BLaER1 (cell line): ENCODE measurements at regions not wholly inside any gene's neighbourhood (a gene's known extent, or its start where the extent isn't known, plus 50 kb on each side); places are given as distances from the start of the nearest gene placed in this dataset.

Experiments used
- H3K27ac ChIP-seq: shearing (Covaris generic); formaldehyde crosslinking; 2 replicates; pipeline ENCODE4 v1.8.1; 2022
- H3K27me3 ChIP-seq: shearing (Covaris generic); formaldehyde crosslinking; 2 replicates; pipeline ENCODE4 v1.8.1; 2022
- H3K36me3 ChIP-seq: shearing (Covaris generic); formaldehyde crosslinking; 2 replicates; pipeline ENCODE4 v1.8.1; 2022
- H3K4me1 ChIP-seq: shearing (Covaris generic); formaldehyde crosslinking; 2 replicates; pipeline ENCODE4 v1.8.1; 2022
- H3K4me2 ChIP-seq: shearing (Covaris generic); formaldehyde crosslinking; 2 replicates; pipeline ENCODE4 v1.8.1; 2022
- H3K4me3 ChIP-seq: shearing (Covaris generic); formaldehyde crosslinking; 2 replicates; pipeline ENCODE4 v1.8.1; 2022
- H3K9ac ChIP-seq: shearing (Covaris generic); formaldehyde crosslinking; 2 replicates; pipeline ENCODE4 v1.8.1; 2022
- H3K9me3 ChIP-seq: shearing (Covaris generic); formaldehyde crosslinking; 2 replicates; pipeline ENCODE4 v1.8.1; 2022
- H4K20me1 ChIP-seq: shearing (Covaris generic); formaldehyde crosslinking; 2 replicates; pipeline ENCODE4 v1.8.1; 2022
- Cebpa-rat ChIP-seq: shearing (Covaris generic); IDR thresholded peaks from 2 replicates; pipeline ENCODE4 v1.8.1; 2022

DNA sequence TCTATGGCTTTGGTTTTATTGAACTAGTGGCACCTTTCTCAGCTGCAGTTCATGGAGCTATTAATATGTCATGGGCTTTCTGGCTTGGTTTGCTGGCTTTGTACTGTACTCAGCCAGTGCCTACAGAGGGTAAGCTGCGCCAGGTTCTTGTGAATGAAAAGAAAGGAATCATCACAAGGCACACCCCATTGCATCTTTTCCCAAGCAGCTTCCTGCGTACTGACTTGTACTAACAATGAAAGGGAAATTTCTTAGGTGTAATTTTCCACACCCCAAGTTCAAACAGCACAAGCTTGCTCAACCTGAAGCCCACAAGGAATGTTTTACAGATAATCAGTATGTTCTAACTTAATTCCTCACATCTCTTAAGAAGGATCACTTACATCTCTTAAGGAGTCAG is 78.0 kb upstream of the TNFSF18 start:
- Histone ChIP-seq H3K4me1 (no peaks in the 10 kb centered on the region), H3K9ac (no peak overlapping the region), H3K9me3 (no peaks in the 10 kb centered on the region), H3K27me3 (no peaks in the 10 kb centered on the region), H4K20me1 (no peaks in the 10 kb centered on the region), H3K27ac (no peak overlapping the region), H3K4me2 (no peak overlapping the region), H3K4me3 (no peak overlapping the region), H3K36me3 (no peaks in the 10 kb centered on the region)
- no peak for TF ChIP-seq Cebpa-rat

- Histone ChIP-seq H3K27ac (no peak overlapping the region), H3K4me3 (no peak overlapping the region), H3K9me3 (no peaks in the 10 kb centered on the region), H4K20me1 (no peaks in the 10 kb centered on the region), H3K4me1 (peaks cover 9% of the 10 kb centered on the region), H3K36me3 (no peaks in the 10 kb centered on the region), H3K9ac (no peak overlapping the region), H3K4me2 (no peak overlapping the region), H3K27me3 (no peaks in the 10 kb centered on the region)
- TF ChIP-seq Cebpa-rat: no peak
Measured at GRCh38 chr1:173127369-173128307, 76.9 kb upstream of the TNFSF18 start.

GRCh38 chr1:173126421-173126820 is 75.7 kb upstream of the TNFSF18 start:
- H3K36me3 ChIP-seq: no peaks in the 10 kb centered on the region
- no peaks in the 10 kb centered on the region for H3K9me3 ChIP-seq
- TF ChIP-seq Cebpa-rat: no peak
- no peaks in the 10 kb centered on the region for H4K20me1 ChIP-seq
- no peak overlapping the region for H3K4me3 ChIP-seq
- peaks cover 17% of the 10 kb centered on the region for H3K4me1 ChIP-seq
- no peak overlapping the region for H3K27ac ChIP-seq
- H3K4me2 ChIP-seq: no peak overlapping the region
- no peaks in the 10 kb centered on the region for H3K27me3 ChIP-seq
- H3K9ac ChIP-seq: no peak overlapping the region

- Histone ChIP-seq H4K20me1 (no peaks in the 10 kb centered on the region), H3K4me1 (peaks cover 17% of the 10 kb centered on the region), H3K9ac (no peak overlapping the region; the same call in 1 of the 2 replicates), H3K9me3 (no peaks in the 10 kb centered on the region), H3K4me2 (peak overlapping the region; percentile 75), H3K27me3 (no peaks in the 10 kb centered on the region), H3K4me3 (no peak overlapping the region), H3K36me3 (no peaks in the 10 kb centered on the region), H3K27ac (peak overlapping the region; percentile 40)
- peak; percentile 8; the same call in 1 of the 2 replicates for TF ChIP-seq Cebpa-rat
Measured at GRCh38 chr1:173122958-173123852, 72.5 kb upstream of the TNFSF18 start.

- Histone ChIP-seq H3K4me3 (no peak overlapping the region), H3K4me2 (peak overlapping the region; percentile 75)
- TF ChIP-seq Cebpa-rat: no peak
Measured at GRCh38 chr1:173122344-173122935, 71.7 kb upstream of the TNFSF18 start.

DNA sequence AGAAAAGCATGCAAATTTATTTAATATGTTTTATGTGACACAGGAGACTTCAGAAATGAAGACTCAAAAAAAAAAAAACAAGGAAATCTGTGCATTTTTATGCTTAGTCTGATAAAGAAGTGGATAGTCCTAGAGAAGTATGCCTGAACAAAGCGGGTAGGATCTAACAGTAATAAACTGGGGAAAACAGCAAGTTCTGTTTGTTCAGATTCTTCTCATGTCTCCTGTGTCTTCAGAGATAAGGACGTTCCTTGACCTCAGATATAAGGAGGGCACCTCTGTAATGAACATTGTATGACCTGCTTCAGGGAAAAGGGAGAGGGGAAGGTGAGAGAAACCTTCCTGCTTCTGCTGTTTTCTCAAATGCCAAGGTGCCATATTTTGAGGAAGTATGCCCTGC is 67.7 kb upstream of the TNFSF18 start:
- Histone ChIP-seq H3K4me3 (no peak overlapping the region), H3K4me1 (peaks cover 26% of the 10 kb centered on the region), H3K27me3 (no peaks in the 10 kb centered on the region), H3K9ac (no peak overlapping the region), H3K4me2 (no peak overlapping the region), H3K27ac (no peak overlapping the region), H3K36me3 (no peaks in the 10 kb centered on the region), H3K9me3 (no peaks in the 10 kb centered on the region), H4K20me1 (no peaks in the 10 kb centered on the region)
- no peak for TF ChIP-seq Cebpa-rat

More at GRCh38 chr1:173122344-173122935, 71.7 kb upstream of the TNFSF18 start:
- peak overlapping the region; percentile 40 for H3K27ac ChIP-seq
- peaks cover 24% of the 10 kb centered on the region for H3K4me1 ChIP-seq
- no peaks in the 10 kb centered on the region for H3K9me3 ChIP-seq
- H3K27me3 ChIP-seq: no peaks in the 10 kb centered on the region
- no peaks in the 10 kb centered on the region for H3K36me3 ChIP-seq
- H3K9ac ChIP-seq: no peak overlapping the region; the same call in 1 of the 2 replicates
- H4K20me1 ChIP-seq: no peaks in the 10 kb centered on the region

GRCh38 chr1:173117761-173118160 is 67.0 kb upstream of the TNFSF18 start:
- Histone ChIP-seq H3K4me2 (no peak overlapping the region; the same call in 1 of the 2 replicates), H3K9ac (no peak overlapping the region), H4K20me1 (no peaks in the 10 kb centered on the region)

GRCh38 chr1:173117108-173117633 is 66.4 kb upstream of the TNFSF18 start:
- Histone ChIP-seq H3K4me1 (peaks cover 15% of the 10 kb centered on the region), H3K9me3 (no peaks in the 10 kb centered on the region), H3K36me3 (no peaks in the 10 kb centered on the region), H3K9ac (no peak overlapping the region), H3K27ac (no peak overlapping the region), H3K27me3 (no peaks in the 10 kb centered on the region), H3K4me3 (no peak overlapping the region), H3K4me2 (peak overlapping the region; percentile 5; the same call in 1 of the 2 replicates), H4K20me1 (no peaks in the 10 kb centered on the region)
- TF ChIP-seq Cebpa-rat: no peak

More at GRCh38 chr1:173117761-173118160, 67.0 kb upstream of the TNFSF18 start:
- H3K4me1 ChIP-seq: peaks cover 20% of the 10 kb centered on the region
- no peak overlapping the region for H3K4me3 ChIP-seq
- TF ChIP-seq Cebpa-rat: no peak
- H3K27ac ChIP-seq: no peak overlapping the region
- no peaks in the 10 kb centered on the region for H3K36me3 ChIP-seq
- no peaks in the 10 kb centered on the region for H3K27me3 ChIP-seq
- H3K9me3 ChIP-seq: no peaks in the 10 kb centered on the region

- Histone ChIP-seq H3K9ac (no peak overlapping the region), H3K36me3 (no peaks in the 10 kb centered on the region), H3K9me3 (0 out of 2 replicates have a peak, but pooled peaks cover under 1% of the 10 kb centered on the region), H3K4me3 (no peak overlapping the region), H3K27ac (no peak overlapping the region), H3K27me3 (no peaks in the 10 kb centered on the region), H3K4me2 (no peak overlapping the region), H3K4me1 (peaks cover 15% of the 10 kb centered on the region), H4K20me1 (no peaks in the 10 kb centered on the region)
- TF ChIP-seq Cebpa-rat: no peak
Measured at GRCh38 chr1:173114346-173114745, 63.6 kb upstream of the TNFSF18 start.
